HFF-Myc (cell line): ENCODE measurements at regions not wholly inside any gene's neighbourhood (a gene's known extent, or its start where the extent isn't known, plus 50 kb on each side); places are given as distances from the start of the nearest gene placed in this dataset.
A peak's percentile ranks its signal among the peaks of the same experiment; 100 is the strongest.
"Not testable (repeated sequence)": the region's sequence is repeated elsewhere in the genome, so short reads cannot be mapped to it uniquely, and the experiment has no call there.

Source experiments
- DNase-seq: peaks from one replicate; pipeline ENCODE4 v3.0.0-alpha.2; 2011; ENCODE audit warnings: low read depth; ENCODE audit errors: extremely low read depth
- H3K4me3 ChIP-seq: replicated peaks from 2 replicates; pipeline ENCODE4 v1.5.1; 2011; ENCODE audit warnings: low read depth, mild to moderate bottlenecking, control low read depth, low read length
- CTCF ChIP-seq: IDR thresholded peaks from 2 replicates; pipeline ENCODE4 v1.5.1; 2012; ENCODE audit warnings: mild to moderate bottlenecking, low read depth, low read length, control low read depth; ENCODE audit errors: missing control alignments

DNA sequence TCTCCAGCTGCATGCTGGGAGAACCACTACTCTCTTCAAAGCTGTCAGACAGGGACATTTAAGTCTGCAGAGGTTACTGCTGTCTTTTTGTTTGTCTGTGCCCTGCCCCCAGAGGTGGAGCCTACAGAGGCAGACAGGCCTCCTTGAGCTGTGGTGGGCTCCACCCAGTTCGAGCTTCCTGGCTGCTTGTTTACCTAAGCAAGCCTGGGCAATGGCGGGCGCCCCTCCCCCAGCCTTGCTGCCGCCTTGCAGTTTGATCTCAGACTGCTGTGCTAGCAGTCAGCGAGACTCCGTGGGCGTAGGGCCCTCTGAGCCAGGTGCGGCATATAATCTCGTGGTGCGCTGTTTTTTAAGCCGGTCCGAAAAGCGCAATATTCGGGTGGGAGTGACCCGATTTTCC lies 215.0 kb downstream of the STIM2 start:
- H3K4me3 ChIP-seq, DNase-seq: not testable (repeated sequence)

DNA sequence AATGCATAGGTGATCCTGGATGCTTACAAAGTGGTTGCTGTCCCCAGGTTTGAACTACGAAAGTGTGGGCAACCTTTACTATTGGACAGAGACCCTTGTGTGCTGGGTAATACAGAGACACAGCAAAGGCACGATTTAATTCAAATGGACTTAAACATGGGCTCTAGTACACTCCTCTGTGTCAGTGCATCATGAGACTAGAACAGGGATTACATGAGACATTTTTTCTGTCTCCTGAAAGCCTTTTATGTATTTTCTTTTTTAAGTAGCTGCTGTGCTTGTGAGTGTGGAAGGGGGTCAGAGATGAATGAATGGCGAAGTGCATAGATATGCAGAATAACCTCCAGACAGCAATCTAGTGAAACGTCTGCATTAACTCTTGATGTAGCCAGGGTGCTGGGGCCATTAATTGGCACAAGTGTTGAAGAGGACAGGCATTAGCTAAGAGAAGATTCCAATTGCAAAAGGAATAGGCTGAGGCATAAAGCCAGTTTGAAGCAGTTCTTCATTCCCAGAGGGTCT lies 218.4 kb downstream of the STIM2 start:
- DNase-seq, result no peak
- H3K4me3 ChIP-seq, result no peak overlapping the region
- TF ChIP-seq CTCF, result no peak

- no peak for DNase-seq
- no peak overlapping the region for H3K4me3 ChIP-seq
- TF ChIP-seq CTCF, result no peak
These were observed 221.3 kb downstream of the STIM2 start for GRCh38 chr4:27081675-27082586.

DNA sequence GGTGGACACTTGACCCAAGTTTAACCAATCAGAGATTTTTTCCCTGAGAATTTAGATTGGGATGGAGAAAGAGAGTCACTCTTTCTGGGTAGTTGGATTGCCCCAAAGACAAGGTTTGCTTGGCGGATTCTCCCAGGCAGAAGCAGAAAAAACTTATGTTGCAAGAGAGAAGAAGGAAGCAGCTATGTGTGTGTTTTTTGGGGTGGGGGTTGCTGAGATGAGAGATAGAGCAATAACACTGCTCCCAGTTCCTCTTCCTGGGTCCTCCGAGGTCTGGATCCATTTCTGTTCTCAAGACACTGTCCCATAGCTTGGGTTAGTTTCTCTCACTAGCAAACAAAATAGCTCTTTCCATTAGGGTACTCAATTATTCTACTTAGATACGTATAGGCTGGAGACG lies 222.1 kb downstream of the STIM2 start:
- no peak overlapping the region for H3K4me3 ChIP-seq
- no peak for DNase-seq
- TF ChIP-seq CTCF, result no peak

DNA sequence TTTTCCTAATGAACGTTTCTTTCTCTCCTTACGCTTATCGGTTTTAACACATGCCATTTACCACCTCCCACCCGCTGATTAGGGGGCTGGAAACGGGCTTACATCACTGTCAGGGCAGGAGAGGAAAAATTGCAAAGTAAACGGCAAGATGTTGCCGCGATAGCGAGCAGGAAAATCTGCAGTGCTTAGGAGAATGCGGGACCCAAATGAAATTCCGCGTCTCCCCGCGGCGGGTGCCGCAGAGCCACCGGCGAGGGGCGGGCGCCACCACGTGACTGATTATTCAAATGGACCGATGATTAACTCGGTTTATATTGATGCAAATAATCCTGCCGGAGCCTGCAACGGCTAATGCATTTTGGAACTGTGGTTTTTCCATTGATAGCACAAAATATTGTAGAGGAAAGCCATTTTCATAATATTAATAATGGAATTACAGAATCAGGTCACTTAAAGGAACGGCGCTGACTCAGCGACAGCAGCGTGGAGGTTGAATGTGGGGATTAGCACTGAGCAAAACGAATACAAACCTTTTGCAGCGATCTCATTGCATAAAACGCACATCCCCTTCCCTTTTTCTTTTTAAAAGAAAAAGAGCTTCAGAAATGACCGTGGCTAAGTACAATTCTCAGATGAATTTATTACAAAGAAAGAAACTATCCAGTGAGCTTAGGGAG lies 224.2 kb downstream of the STIM2 start:
- peak; percentile 3 for TF ChIP-seq CTCF
- no peak overlapping the region; the same call in 1 of the 2 replicates for H3K4me3 ChIP-seq
- DNase-seq, result no peak

DNA sequence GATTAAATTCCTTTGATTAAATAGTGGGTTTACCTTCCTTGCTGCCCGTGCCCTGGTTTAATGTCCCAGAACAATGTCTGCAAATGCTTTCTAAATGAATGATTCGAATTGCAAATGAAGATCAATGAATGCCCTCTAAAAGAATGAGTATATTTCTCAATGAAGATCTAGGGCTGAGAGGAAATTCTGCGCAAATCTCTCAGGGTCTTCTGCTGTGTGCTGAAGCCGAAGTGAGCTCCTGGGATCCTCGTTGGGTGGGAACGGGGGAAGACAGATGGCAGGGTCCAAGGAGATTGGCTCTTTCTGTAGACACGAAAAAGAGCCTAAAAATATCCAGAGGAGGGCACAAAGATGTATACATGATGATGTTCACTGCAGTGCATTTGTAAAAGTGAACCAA lies 224.8 kb downstream of the STIM2 start:
- H3K4me3 ChIP-seq, result no peak overlapping the region
- no peak for TF ChIP-seq CTCF
- DNase-seq, result no peak
